Mucosa of descending colon (tissue), 3 donors: ENCODE measurements at regions not wholly inside any gene's neighbourhood (a gene's known extent, or its start where the extent isn't known, plus 50 kb on each side); places are given as distances from the start of the nearest gene placed in this dataset.

Experiments used
- ATAC-seq: fragments of 200-7000 bp; cut with Tn5 transposase; one replicate; pipeline ENCODE4 v1.9.1; 2020; ENCODE audit warnings: mild to moderate bottlenecking, moderate library complexity
- DNase-seq, 3 donors: peaks; one replicate each; pipeline ENCODE4 v3.0.0-alpha.2; 2020
- H3K36me3 ChIP-seq: fragments of 200-600 bp; one replicate; pipeline ENCODE4 v1.8.0; 2021; ENCODE audit warnings: low read depth, mild to moderate bottlenecking
- H3K4me1 ChIP-seq: fragments of 200-600 bp; one replicate; pipeline ENCODE4 v1.8.0; 2021; ENCODE audit warnings: low read depth, mild to moderate bottlenecking
- H3K4me3 ChIP-seq: fragments of 200-600 bp; one replicate; pipeline ENCODE4 v1.8.0; 2021; ENCODE audit warnings: mild to moderate bottlenecking
- H3K9me3 ChIP-seq: fragments of 200-600 bp; one replicate; pipeline ENCODE4 v1.8.0; 2021; ENCODE audit warnings: mild to moderate bottlenecking
- CTCF ChIP-seq: fragments of 200-600 bp; IDR thresholded peaks from one replicate; pipeline ENCODE4 v1.8.0; 2022; ENCODE audit warnings: antibody characterized with exemption, mild to moderate bottlenecking
- intact Hi-C, 2 donors: fragments of 100-400 bp; cut with DNase I in 1 of 2; cut with micrococcal nuclease in 1 of 2; formaldehyde crosslinking; loops; one replicate each; pipeline versions ENCODE4 v1.11.0 to v1.11.1; 2022; cut with DNase I, micrococcal nuclease
- donor health status: DM: no; HTN: no; CAD: no; lungs with moderate emphysema.
- donor health status: DM: no; HTN: no; CAD: no.
- donor health status: DM: no; HTN: yes; CAD: no.

GRCh38 chrX:39837688-39838087 lies 260.1 kb downstream of the BCOR start:
- no peaks in the 10 kb centered on the region for H3K9me3 ChIP-seq
- TF ChIP-seq CTCF = no peak
- DNase-seq (no peak), ATAC-seq (no peak)
- no peak overlapping the region for H3K4me3 ChIP-seq
- no peaks in the 10 kb centered on the region for H3K4me1 ChIP-seq
- no peaks in the 10 kb centered on the region for H3K36me3 ChIP-seq
- intact Hi-C loops = no loop called here

- intact Hi-C loops = no loop called here
- Histone ChIP-seq H3K36me3 (no peaks in the 10 kb centered on the region), H3K4me1 (no peaks in the 10 kb centered on the region), H3K9me3 (no peaks in the 10 kb centered on the region), H3K4me3 (no peak overlapping the region)
- ATAC-seq = no peak
- TF ChIP-seq CTCF = no peak
- DNase-seq = no peak
Observed at GRCh38 chrX:39839371-39839770, 258.4 kb downstream of the BCOR start.

- intact Hi-C loops = no loop called here
- no peaks in the 10 kb centered on the region for H3K9me3 ChIP-seq
- H3K36me3 ChIP-seq = no peaks in the 10 kb centered on the region
- H3K4me3 ChIP-seq = no peak overlapping the region
- DNase-seq (no peak), ATAC-seq (no peak)
- H3K4me1 ChIP-seq = no peaks in the 10 kb centered on the region
- no peak for TF ChIP-seq CTCF
Observed at GRCh38 chrX:39840133-39840532, 257.6 kb downstream of the BCOR start.

- DNase-seq (no peak), ATAC-seq (no peak)
- no peak for TF ChIP-seq CTCF
- no peaks in the 10 kb centered on the region for H3K4me1 ChIP-seq
- no peaks in the 10 kb centered on the region for H3K36me3 ChIP-seq
- no peaks in the 10 kb centered on the region for H3K9me3 ChIP-seq
- intact Hi-C loops = no loop called here
- H3K4me3 ChIP-seq = no peak overlapping the region
Observed at GRCh38 chrX:39840581-39841093, 257.1 kb downstream of the BCOR start.

GRCh38 chrX:39841604-39842003 lies 256.2 kb downstream of the BCOR start:
- DNase-seq (no peak), ATAC-seq (no peak)
- Histone ChIP-seq H3K9me3 (no peaks in the 10 kb centered on the region), H3K4me1 (no peaks in the 10 kb centered on the region), H3K4me3 (no peak overlapping the region), H3K36me3 (no peaks in the 10 kb centered on the region)
- TF ChIP-seq CTCF = no peak
- intact Hi-C loops = no loop called here
